Heart right ventricle (tissue), 16 donors: ENCODE measurements at regions not wholly inside any gene's neighbourhood (a gene's known extent, or its start where the extent isn't known, plus 50 kb on each side); places are given as distances from the start of the nearest gene placed in this dataset.

Experiments
- ATAC-seq, 8 donors: fragments of 200-7000 bp; cut with Tn5 transposase; one replicate each; pipeline ENCODE4 v1.9.1; 2020; ENCODE audit warnings: mild to moderate bottlenecking in 8 of 8, moderate library complexity in 8 of 8, moderate number of reproducible peaks in 1 of 8
- DNase-seq, 2 donors: peaks; one replicate each; pipeline ENCODE4 v3.0.0-alpha.2; 2020
- H3K27ac ChIP-seq, 10 donors: fragments of 200-600 bp; sonication (generic) in 2 of 10; one replicate each; pipeline versions ENCODE4 v1.5.0 to v1.8.0; 2020 to 2022; ENCODE audit warnings: mild to moderate bottlenecking in 3 of 10
- H3K27me3 ChIP-seq, 7 donors: fragments of 200-600 bp; one replicate each; pipeline ENCODE4 v1.8.0; 2021 to 2022; ENCODE audit warnings: mild to moderate bottlenecking in 2 of 7
- H3K36me3 ChIP-seq, 9 donors: fragments of 200-600 bp; sonication (generic) in 1 of 9; one replicate each; pipeline versions ENCODE4 v1.5.0 to v1.8.0; 2020 to 2022; ENCODE audit warnings: mild to moderate bottlenecking in 2 of 9
- H3K4me1 ChIP-seq, 9 donors: fragments of 200-600 bp; sonication (generic) in 1 of 9; one replicate each; pipeline versions ENCODE4 v1.5.0 to v1.8.0; 2020 to 2022; ENCODE audit warnings: mild to moderate bottlenecking in 4 of 9
- H3K4me3 ChIP-seq, 10 donors: fragments of 200-600 bp; sonication (generic) in 2 of 10; one replicate each; pipeline versions ENCODE4 v1.5.0 to v1.8.0; 2020 to 2022; ENCODE audit warnings: mild to moderate bottlenecking in 7 of 10, moderate library complexity in 2 of 10
- H3K9me3 ChIP-seq, 11 donors: fragments of 200-600 bp in 10 of 11; sonication (generic) in 2 of 11; one replicate each; pipeline versions ENCODE4 v1.5.0 to v1.8.0; 2013 to 2022; ENCODE audit warnings: mild to moderate bottlenecking in 2 of 11, control low read depth in 1 of 11, moderate library complexity in 1 of 11
- WGBS, 2 donors: extraction: QIAGEN DNeasy Blood & Tissue Kit; methylation state at CpG; one replicate each; pipeline ENCODE4 v1.1.7; 2013; ENCODE audit warnings: inconsistent platforms in 1 of 2; 5-methylcytosine and 5-hydroxymethylcytosine counted together
- intact Hi-C, 10 donors: fragments of 100-400 bp; cut with DNase I; formaldehyde crosslinking; loops; one replicate each; pipeline versions ENCODE4 v1.11.1 to v1.14.2; 2022
- TF ChIP-seq, protein P1 (sequence below), 9 donors: fragments of 200-600 bp; sonication (generic) in 2 of 9; IDR thresholded peaks; one replicate each; pipeline versions ENCODE4 v1.5.0 to v1.8.0; 2021 to 2022; ENCODE audit warnings: antibody characterized with exemption in 9 of 9, mild to moderate bottlenecking in 5 of 9, moderate library complexity in 1 of 9
- donor health status: Arrhythmogenic right ventricular cardiomyopathy.
- donor health status: ischemic (EF 13 %, LVEDD 7.1; RV severe dilation, severe dysfunction).
- donor health status: healthy with polysubstance abuse.
- donor health status: DM: no; HTN: yes; CAD: no.
- donor health status: DM: no; HTN: no; CAD: no.
- donor health status: ischemic (EF 25% LVEDD 6.9; RV normal size, moderate dysfunction).
- donor health status: ischemic (EF 25% LVEDD 5.7; RV mildly dilated, moderate dysfunction).
- donor health status: healthy.
- donor health status: DM: yes; HTN: yes; CAD: no.
- donor health status: Ischemic cardiomyopathy.
- donor health status: ischemic (EF 35%, LVEDD 5.7; RV mildly dilated, moderate dysfunction).
- donor health status: nonischemic (EF 11% LVEDD 7.7; RV severe dilation, severe dysfunction).
- donor health status: DM: yes; HTN: yes; CAD: no.
- donor health status: PGD.
- donor health status: ischemic (EF 29% LVEDD 5.4; RV normal size, mild dysfunction).
- donor health status: nonischemic (EF 23%, LVEDD 6.1; RV moderate dilation, normal function).

DNA sequence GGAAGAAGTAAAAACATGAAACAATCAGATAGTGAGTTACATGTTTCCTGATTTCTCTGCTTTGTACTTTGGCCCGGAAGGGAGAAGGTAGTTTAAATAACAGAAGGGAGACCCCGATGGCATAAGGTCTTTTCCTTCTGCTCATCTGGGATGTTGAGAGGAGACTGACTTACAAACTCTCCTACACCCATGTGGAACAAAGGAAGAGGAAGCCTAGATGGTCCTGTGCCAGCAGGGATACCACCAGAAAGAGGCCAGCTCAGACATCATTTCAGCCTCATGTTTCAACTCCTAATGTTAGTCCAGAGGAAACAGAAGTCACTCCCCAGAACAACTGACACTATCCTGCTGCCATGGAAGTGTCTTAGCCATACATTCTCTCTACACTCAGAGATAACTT is 250.7 kb upstream of the NOX3 start:
- H3K27me3 ChIP-seq: no peaks in the 10 kb centered on the region
- ATAC-seq (no peak), DNase-seq (no peak)
- TF ChIP-seq, protein P1, sequence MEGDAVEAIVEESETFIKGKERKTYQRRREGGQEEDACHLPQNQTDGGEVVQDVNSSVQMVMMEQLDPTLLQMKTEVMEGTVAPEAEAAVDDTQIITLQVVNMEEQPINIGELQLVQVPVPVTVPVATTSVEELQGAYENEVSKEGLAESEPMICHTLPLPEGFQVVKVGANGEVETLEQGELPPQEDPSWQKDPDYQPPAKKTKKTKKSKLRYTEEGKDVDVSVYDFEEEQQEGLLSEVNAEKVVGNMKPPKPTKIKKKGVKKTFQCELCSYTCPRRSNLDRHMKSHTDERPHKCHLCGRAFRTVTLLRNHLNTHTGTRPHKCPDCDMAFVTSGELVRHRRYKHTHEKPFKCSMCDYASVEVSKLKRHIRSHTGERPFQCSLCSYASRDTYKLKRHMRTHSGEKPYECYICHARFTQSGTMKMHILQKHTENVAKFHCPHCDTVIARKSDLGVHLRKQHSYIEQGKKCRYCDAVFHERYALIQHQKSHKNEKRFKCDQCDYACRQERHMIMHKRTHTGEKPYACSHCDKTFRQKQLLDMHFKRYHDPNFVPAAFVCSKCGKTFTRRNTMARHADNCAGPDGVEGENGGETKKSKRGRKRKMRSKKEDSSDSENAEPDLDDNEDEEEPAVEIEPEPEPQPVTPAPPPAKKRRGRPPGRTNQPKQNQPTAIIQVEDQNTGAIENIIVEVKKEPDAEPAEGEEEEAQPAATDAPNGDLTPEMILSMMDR (IDR thresholded peaks at IDR 0.05): no peak
- peaks cover 0 to 26% (median 0%) of the 10 kb centered on the region in 11 donors for H3K9me3 ChIP-seq
- no peaks in the 10 kb centered on the region for H3K36me3 ChIP-seq
- intact Hi-C loops: no loop called here
- WGBS, 2 donors: 53 to 68% methylated on average over 2 of the region's 2 CpGs
- H3K4me3 ChIP-seq: no peak overlapping the region
- H3K4me1 ChIP-seq: peaks cover 0 to 3% (median 0%) of the 10 kb centered on the region in 9 donors
- H3K27ac ChIP-seq: no peak overlapping the region

DNA sequence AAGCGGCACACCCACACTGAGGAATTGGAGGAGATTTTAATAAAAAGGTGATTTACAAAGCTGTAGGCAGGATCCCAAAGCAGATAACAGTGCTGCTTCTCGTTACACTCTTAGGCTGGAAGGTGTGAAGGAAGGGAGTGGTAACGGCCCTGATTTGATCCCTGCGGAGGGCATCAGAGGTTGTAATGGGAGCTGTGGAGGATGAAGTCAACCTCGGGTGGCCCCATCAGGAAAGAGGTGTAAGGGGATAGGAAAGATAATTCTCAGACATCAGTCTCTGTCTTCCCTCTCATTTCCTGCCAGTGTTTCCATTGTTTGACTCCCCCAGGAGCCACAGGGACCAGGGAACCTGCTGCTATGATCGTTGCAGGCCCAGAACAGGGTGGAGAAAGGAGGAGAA is 245.7 kb upstream of the NOX3 start:
- ATAC-seq (no peak), DNase-seq (no peak)
- Histone ChIP-seq H3K4me1 (peaks cover 0 to 5% (median 0%) of the 10 kb centered on the region in 9 donors), H3K27me3 (no peaks in the 10 kb centered on the region), H3K9me3 (peaks cover 0 to 9% (median 0%) of the 10 kb centered on the region in 11 donors), H3K27ac (no peak overlapping the region), H3K4me3 (no peak overlapping the region), H3K36me3 (no peaks in the 10 kb centered on the region)
- TF ChIP-seq, protein P1 (IDR thresholded peaks at IDR 0.05): no peak
- 50 to 53% methylated on average over 6 of the region's 6 CpGs for WGBS, 2 donors
- intact Hi-C loops: no loop called here

DNA sequence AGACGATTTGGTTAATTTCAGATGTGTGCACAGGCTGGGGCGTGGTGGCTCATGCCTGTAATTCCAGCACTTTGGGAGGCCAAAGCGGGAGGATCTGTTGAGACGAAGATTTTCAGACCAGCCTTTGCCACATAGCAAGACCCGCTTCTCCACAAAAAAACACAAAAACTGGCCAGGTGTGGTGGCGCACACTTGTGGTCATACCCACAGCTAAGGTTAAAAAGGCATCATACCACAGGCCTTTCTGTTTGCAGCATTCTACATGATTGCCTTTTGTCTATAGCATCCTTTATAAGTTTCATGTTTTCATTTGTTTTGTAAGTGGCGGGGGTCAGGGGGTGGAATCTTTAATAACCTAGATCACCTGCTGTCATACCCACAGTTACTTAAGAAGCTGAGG is 239.9 kb upstream of the NOX3 start:
- no peaks in the 10 kb centered on the region for H3K9me3 ChIP-seq
- H3K4me1 ChIP-seq: peaks cover 0 to 5% (median 0%) of the 10 kb centered on the region in 9 donors
- no peak for DNase-seq
- H3K4me3 ChIP-seq: no peak overlapping the region
- no peak overlapping the region for H3K27ac ChIP-seq
- ATAC-seq: no peak
- H3K27me3 ChIP-seq: no peaks in the 10 kb centered on the region
- H3K36me3 ChIP-seq: no peaks in the 10 kb centered on the region
- TF ChIP-seq, protein P1 (IDR thresholded peaks at IDR 0.05): no peak
- WGBS, 2 donors: 95 to 97% methylated on average over 7 of the region's 7 CpGs
- intact Hi-C loops: no loop called here

DNA sequence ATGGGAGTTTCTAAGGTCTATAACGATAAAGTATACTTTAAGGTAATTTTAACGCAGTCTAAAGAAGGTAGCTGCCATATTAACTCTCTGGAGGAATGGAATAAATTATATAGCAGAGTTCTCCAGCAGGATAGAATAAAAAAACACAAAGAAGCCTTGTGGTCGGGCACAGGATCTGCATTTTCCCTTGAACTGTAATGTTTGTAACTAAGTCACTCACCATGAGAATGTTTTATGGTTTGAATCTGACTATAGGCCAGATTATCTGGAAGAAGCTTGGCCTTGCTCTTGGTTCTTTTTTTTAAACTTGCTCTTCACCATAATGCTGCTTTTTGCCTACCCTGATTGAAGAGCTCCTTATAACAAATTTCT is 238.8 kb upstream of the NOX3 start:
- ATAC-seq (no peak), DNase-seq (no peak)
- Histone ChIP-seq H3K27ac (no peak overlapping the region), H3K27me3 (no peaks in the 10 kb centered on the region), H3K4me3 (no peak overlapping the region), H3K4me1 (peaks cover 0 to 5% (median 0%) of the 10 kb centered on the region in 9 donors), H3K9me3 (no peaks in the 10 kb centered on the region), H3K36me3 (no peaks in the 10 kb centered on the region)
- TF ChIP-seq, protein P1 (IDR thresholded peaks at IDR 0.05): no peak
- 96 to 97% methylated on average over 3 of the region's 3 CpGs for WGBS, 2 donors
- intact Hi-C loops: no loop called here
